22Rv1 (cell line): ENCODE measurements at regions not wholly inside any gene's neighbourhood (a gene's known extent, or its start where the extent isn't known, plus 50 kb on each side); places are given as distances from the start of the nearest gene placed in this dataset.

Source experiments
- H3K27ac ChIP-seq: fragments of 450-650 bp; 2 replicates; pipeline ENCODE4 v1.5.1; 2017
- CTCF ChIP-seq: fragments of 450-650 bp; IDR thresholded peaks from 2 replicates; pipeline ENCODE4 v1.5.1; 2017; ENCODE audit warnings: mild to moderate bottlenecking
- ZFX ChIP-seq: fragments of 450-650 bp; IDR thresholded peaks from 2 replicates; pipeline ENCODE4 v1.6.1; 2017; ENCODE audit warnings: antibody characterized with exemption, borderline replicate concordance

- no peak for TF ChIP-seq ZFX
- TF ChIP-seq CTCF = no peak
- no peak overlapping the region for H3K27ac ChIP-seq
Observed at GRCh38 chr1:192442736-192443135, 125.9 kb downstream of the RGS21 start.

- no peak for TF ChIP-seq CTCF
- TF ChIP-seq ZFX = no peak
- no peak overlapping the region for H3K27ac ChIP-seq
Observed at GRCh38 chr1:192443616-192444015, 126.8 kb downstream of the RGS21 start.

- no peak overlapping the region for H3K27ac ChIP-seq
- TF ChIP-seq ZFX (no peak), CTCF (no peak)
Observed at GRCh38 chr1:192445241-192445640, 128.4 kb downstream of the RGS21 start.

- TF ChIP-seq ZFX (no peak), CTCF (peak; percentile 95)
- no peak overlapping the region for H3K27ac ChIP-seq
Observed at GRCh38 chr1:192445839-192446489, 129.2 kb downstream of the RGS21 start.

- H3K27ac ChIP-seq = no peak overlapping the region
- TF ChIP-seq CTCF = no peak
- no peak for TF ChIP-seq ZFX
Observed at GRCh38 chr1:192448026-192448578, 127.5 kb upstream of the RGS1 start.

GRCh38 chr1:192453360-192453992 lies 122.1 kb upstream of the RGS1 start:
- TF ChIP-seq CTCF (no peak), ZFX (no peak)
- H3K27ac ChIP-seq = no peak overlapping the region

- no peak overlapping the region for H3K27ac ChIP-seq
- TF ChIP-seq ZFX = no peak
Observed at GRCh38 chr1:192459467-192459866, 116.1 kb upstream of the RGS1 start.
